HT1080 (cell line): ENCODE measurements at regions not wholly inside any gene's neighbourhood (a gene's known extent, or its start where the extent isn't known, plus 50 kb on each side); places are given as distances from the start of the nearest gene placed in this dataset.
"Not testable (repeated sequence)": the region's sequence is repeated elsewhere in the genome, so short reads cannot be mapped to it uniquely, and the experiment has no call there.

Experiments used
- DNase-seq: peaks from one replicate; pipeline ENCODE4 v3.0.0-alpha.2; 2015; ENCODE audit warnings: low read depth

GRCh38 chr10:55168343-55168742 is 367.3 kb upstream of the PCDH15 start:
- DNase-seq: no peak

GRCh38 chr10:55163388-55163979 is 362.5 kb upstream of the PCDH15 start:
- no peak for DNase-seq

DNA sequence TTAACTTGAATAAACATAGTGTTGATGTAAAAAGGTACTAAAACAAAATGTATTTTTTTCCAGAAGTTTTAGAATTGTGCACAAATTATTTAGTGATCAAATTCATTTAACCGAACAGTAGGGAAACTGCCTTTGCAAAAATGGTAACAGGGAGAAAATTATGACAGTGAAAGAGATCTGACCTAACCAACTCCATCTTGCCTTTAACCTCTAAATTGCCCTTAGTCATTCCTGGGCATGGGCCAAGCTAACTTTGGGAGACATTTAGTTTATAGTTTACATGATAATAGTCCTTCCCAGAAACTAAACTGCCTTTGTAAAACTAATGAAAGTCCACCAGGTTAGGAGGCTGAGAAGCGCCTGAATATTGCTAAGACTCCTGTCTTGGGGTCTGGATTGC is 361.3 kb upstream of the PCDH15 start:
- not testable (repeated sequence) for DNase-seq

DNA sequence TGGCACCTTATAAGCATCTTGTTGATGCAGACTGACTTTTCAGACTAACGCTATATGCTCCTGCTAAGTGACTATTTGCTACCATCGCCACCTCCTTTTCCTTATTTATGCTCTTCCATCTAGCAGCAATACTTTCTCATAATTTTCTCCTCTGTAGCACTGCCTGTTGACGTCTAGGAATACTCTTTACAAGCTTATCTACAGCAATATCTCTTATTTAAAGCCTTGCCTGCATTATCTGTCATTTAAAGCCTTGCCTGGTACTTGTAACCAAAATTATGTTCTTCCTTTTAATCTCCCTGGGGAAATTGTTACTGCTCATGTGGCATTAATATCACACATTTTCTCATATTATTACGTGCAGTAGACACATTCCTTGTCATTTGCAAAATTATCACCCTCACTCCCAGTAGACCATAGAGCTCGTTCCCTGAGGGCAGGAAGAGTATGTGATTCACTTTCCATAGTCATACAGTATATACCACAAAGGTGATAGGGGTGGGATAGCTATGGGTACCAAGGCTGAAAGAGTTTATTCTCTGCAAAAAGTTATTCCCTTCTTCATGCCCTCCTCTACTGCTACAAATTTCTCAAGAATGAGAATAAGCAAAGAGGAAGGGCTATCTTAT is 359.7 kb upstream of the PCDH15 start:
- peak; percentile 27 for DNase-seq

DNA sequence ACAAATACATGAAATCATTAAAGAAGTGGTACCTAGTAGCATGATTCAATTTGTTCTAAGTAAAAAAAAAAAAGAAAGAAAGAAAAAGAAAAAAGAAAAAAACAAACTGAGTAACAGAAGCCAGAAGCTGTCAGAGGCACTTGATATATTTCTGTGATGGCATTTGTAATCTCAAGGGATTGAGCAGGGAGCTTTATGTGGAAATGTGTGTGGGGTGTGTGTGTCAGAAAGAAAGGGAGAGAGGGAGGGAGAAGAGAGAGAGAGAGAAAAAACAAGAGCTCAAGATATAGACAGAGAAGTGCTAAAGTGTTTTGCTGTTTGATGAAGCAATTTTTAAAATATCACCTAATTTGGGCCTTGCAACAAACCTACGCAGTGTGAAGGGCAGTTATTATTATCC is 357.6 kb upstream of the PCDH15 start:
- DNase-seq: no peak

DNA sequence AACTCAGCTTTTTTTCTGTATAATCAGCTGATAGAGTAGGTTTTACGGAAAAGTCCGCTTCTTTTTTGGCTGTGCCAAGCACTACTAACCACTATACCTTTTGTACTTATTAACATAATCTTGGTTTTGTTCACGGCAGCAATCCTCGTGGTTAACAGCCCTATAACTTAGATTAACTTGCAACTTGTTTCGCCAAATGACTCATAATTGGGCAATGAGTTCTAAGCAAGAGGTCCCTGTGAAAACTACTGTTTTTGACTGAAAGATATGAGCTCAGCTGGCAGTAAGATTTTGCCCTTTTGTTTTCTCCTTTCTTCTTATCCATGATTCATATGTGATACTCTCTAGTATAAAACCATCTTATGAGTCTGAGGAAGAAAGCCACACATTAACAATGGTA is 345.0 kb upstream of the PCDH15 start:
- peak; percentile 75 for DNase-seq

DNA sequence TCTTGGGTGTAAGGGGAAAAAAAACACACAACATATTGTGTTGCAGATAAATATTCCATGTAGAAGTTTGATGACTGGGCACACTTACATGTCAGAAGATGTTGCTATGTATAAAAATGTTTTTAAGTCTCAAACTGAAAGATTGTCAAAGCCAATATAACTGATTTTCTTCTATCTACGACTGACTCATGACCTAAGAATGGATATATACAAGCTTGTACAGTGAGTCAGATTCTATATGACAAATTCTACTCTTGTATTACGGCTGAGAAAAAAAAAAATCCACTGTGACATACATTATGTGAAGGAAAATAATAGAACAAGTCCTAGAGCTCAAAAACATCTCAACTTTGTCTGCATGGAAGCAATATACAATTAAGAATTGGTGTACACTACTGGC is 343.0 kb upstream of the PCDH15 start:
- peak; percentile 80 for DNase-seq

DNA sequence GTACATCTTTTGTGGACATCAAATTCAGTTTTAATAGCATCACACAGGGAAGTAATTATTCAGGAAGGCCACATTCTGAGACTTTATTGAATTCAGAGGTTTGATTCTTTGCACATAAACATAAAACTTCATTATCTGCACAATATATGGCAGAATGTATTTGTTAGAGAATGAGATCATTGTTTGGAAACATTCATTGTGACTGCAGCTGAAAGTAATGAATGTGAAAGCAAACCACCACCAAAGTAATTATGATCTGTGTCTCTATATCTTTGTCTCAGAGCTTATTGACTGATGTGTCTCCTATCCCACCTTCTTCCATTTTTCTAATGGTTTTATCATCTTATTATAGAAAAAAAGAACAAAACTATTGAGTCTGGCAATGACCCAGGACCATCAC is 340.9 kb upstream of the PCDH15 start:
- DNase-seq: no peak

- no peak for DNase-seq
Measured at GRCh38 chr10:55137063-55137462, 336.0 kb upstream of the PCDH15 start.

- DNase-seq: no peak
Measured at GRCh38 chr10:55104738-55105137, 303.7 kb upstream of the PCDH15 start.

GRCh38 chr10:55098452-55098851 is 297.4 kb upstream of the PCDH15 start:
- DNase-seq: no peak

- DNase-seq: no peak
Measured at GRCh38 chr10:55091691-55092328, 290.8 kb upstream of the PCDH15 start.

- no peak for DNase-seq
Measured at GRCh38 chr10:55078121-55078520, 277.1 kb upstream of the PCDH15 start.

- DNase-seq: no peak
Measured at GRCh38 chr10:55065185-55065584, 264.2 kb upstream of the PCDH15 start.

- DNase-seq: no peak
Measured at GRCh38 chr10:55063811-55064210, 262.8 kb upstream of the PCDH15 start.

DNA sequence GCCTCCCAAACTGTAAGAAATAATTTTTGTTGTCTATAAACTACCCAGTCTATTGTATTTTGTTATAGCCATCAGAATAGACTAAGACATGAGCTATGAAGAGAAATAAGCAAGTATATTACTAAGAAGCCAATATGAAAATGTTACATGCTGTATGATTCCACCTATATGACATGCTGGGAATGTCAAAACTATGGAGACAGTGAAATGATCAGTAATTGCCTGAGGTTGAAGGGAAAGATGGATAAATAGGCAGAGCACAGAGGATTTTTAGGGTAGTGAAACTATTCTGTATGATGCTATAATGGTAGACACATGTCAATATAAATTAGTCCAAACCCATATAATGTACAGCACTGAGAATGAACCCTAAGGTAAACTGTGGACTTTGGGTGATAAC is 261.3 kb upstream of the PCDH15 start:
- DNase-seq: no peak

DNA sequence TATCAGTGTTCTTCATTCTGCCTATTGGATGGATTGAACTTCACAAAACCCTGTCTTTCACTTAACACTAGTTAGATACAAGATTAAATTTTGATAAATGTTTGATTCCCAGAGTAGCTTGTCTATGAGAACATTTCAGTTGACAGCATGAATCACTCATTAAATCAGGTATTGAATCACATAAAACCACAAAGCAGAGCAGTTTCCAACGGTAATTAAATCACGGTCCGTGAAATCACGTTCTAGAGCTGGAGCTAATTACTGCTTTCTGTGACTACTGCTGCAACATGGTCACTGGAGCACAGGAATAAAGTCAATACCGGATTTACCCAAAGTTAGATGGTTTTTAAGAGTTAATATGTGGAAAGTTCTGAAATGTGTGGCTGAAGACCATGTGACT is 257.8 kb upstream of the PCDH15 start:
- DNase-seq: peak; percentile 1

GRCh38 chr10:55051515-55051914 is 250.5 kb upstream of the PCDH15 start:
- no peak for DNase-seq

DNA sequence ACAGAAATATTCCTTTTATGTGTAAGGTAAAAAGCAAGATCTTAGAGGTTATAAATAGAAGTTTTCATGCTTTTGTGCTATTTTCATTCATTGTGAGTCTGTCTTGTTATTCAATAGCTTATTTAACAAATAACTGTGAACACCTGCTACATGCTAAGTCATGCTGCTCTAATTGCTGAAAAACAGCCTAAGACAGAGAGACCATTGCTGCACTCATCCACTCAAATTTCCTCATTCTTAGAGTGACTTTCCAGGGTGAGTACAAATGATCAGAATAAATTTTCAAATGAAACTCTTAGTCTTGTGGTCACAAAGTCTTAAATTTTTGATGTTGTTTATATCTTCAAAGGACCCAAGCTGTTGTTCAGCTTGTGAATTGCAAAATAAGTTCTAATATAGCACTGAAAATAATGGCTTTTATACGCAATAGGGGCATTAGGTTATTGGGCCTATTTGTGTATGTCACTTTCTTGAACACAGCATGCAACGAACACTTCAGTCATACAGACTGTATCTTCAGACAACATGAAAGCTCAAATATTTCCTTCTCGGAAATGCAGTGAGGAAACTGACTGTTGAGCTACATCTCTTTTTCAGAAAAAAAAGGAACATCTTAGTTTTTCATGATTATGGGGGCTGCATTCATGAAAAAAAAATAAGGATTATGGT is 247.9 kb upstream of the PCDH15 start:
- no peak for DNase-seq

GRCh38 chr10:55043540-55043939 is 242.5 kb upstream of the PCDH15 start:
- DNase-seq: no peak

GRCh38 chr10:55033061-55033460 is 232.0 kb upstream of the PCDH15 start:
- DNase-seq: no peak

DNA sequence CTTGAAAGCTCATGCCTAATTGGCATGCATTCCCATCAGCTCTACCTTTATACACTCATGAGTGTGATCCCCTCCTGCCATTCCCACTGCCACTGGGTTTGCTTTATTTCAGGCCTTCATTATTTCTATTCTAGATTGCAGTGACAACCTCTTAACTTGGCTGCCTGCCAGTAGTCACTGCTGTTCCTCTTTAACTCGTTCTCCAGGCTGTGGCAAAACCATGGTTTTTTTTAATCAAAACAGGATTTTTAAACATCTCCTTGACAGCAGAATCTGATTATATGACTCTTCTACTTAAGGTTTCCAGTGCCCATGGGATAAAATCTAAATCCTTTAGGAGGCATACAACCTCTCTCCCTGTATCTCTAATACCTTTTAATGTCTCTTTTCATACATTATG is 223.7 kb upstream of the PCDH15 start:
- no peak for DNase-seq

DNA sequence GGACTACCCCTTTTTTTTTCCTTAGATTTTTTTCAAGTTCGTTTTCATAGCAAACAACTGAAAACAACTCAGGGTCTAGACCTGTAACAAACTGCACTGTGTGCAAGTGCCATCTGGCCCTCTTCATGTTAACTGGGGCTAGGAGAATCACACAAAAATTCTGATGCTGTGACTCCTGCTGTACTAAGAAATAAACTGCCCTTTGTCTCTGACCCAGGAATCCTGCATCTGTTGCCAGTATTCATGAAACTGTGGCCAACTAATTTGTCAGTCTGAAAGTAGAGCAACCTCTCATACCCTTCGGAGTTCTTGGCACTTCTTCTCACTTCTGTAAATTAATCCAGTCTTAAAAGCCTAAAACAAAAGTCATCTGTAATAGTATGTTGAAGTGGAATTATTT is 218.4 kb upstream of the PCDH15 start:
- DNase-seq: no peak
